NCI-H1417 treated with DMSO at 0.1 percent for 48 hours (cell line): ENCODE measurements at regions not wholly inside any gene's neighbourhood (a gene's known extent, or its start where the extent isn't known, plus 50 kb on each side); places are given as distances from the start of the nearest gene placed in this dataset.

Experiments
- DNase-seq: peaks from one replicate; lab custom pipeline; 2025; lab: John Stamatoyannopoulos, UW

- DNase-seq = no peak
Measured at GRCh38 chr2:65835975-65836549, 403.7 kb upstream of the SPRED2 start.

- DNase-seq = no peak
Measured at GRCh38 chr2:65834771-65835475, 402.5 kb upstream of the SPRED2 start.

GRCh38 chr2:65834062-65834461, 401.7 kb upstream of the SPRED2 start:
- DNase-seq = no peak

- DNase-seq = no peak
Measured at GRCh38 chr2:65831509-65831908, 399.1 kb upstream of the SPRED2 start.

- no peak for DNase-seq
Measured at GRCh38 chr2:65826567-65826966, 394.2 kb upstream of the SPRED2 start.

- DNase-seq = no peak
Measured at GRCh38 chr2:65823511-65823910, 391.1 kb upstream of the SPRED2 start.

- no peak for DNase-seq
Measured at GRCh38 chr2:65820454-65820853, 388.1 kb upstream of the SPRED2 start.

GRCh38 chr2:65819963-65820362, 387.6 kb upstream of the SPRED2 start:
- DNase-seq = no peak

GRCh38 chr2:65818873-65819451, 386.6 kb upstream of the SPRED2 start:
- no peak for DNase-seq

GRCh38 chr2:65813631-65814173, 381.3 kb upstream of the SPRED2 start:
- no peak for DNase-seq

- DNase-seq = no peak
Measured at GRCh38 chr2:65812887-65813286, 380.5 kb upstream of the SPRED2 start.

- DNase-seq = no peak
Measured at GRCh38 chr2:65807942-65808341, 375.5 kb upstream of the SPRED2 start.

- no peak for DNase-seq
Measured at GRCh38 chr2:65804777-65805176, 372.4 kb upstream of the SPRED2 start.

- DNase-seq = no peak
Measured at GRCh38 chr2:65802298-65802942, 370.0 kb upstream of the SPRED2 start.

GRCh38 chr2:65800998-65801397, 368.6 kb upstream of the SPRED2 start:
- DNase-seq = no peak

- no peak for DNase-seq
Measured at GRCh38 chr2:65799141-65799854, 366.9 kb upstream of the SPRED2 start.

- DNase-seq = no peak
Measured at GRCh38 chr2:65798641-65799040, 366.2 kb upstream of the SPRED2 start.

- no peak for DNase-seq
Measured at GRCh38 chr2:65794994-65795393, 362.6 kb upstream of the SPRED2 start.

- no peak for DNase-seq
Measured at GRCh38 chr2:65791404-65791975, 359.1 kb upstream of the SPRED2 start.

- no peak for DNase-seq
Measured at GRCh38 chr2:65790676-65790935, 358.2 kb upstream of the SPRED2 start.

- no peak for DNase-seq
Measured at GRCh38 chr2:65789923-65790675, 357.7 kb upstream of the SPRED2 start.
